Posterior vena cava (tissue), 2 donors: ENCODE measurements at regions not wholly inside any gene's neighbourhood (a gene's known extent, or its start where the extent isn't known, plus 50 kb on each side); places are given as distances from the start of the nearest gene placed in this dataset.

Experiments
- DNase-seq: peaks from one replicate; pipeline ENCODE4 v3.0.0-alpha.2; 2020; ENCODE audit warnings: low spot score
- intact Hi-C, 2 donors: fragments of 100-400 bp; cut with DNase I; formaldehyde crosslinking; loops; one replicate each; pipeline versions ENCODE4 v1.14.1 to v1.14.2; 2022 to 2023
- microRNA-seq, 2 donors: library from miRNA; unstranded; fragments of <30 nt; microRNA quantifications; one replicate each; pipeline ENCODE4 v1.2.0, GENCODE V29; 2020 to 2021; ENCODE audit warnings: borderline microRNAs expressed in 2 of 2
- donor health status: DM: yes; HTN: yes; CAD: no.
- donor health status: DM: yes; HTN: yes; CAD: no.

DNA sequence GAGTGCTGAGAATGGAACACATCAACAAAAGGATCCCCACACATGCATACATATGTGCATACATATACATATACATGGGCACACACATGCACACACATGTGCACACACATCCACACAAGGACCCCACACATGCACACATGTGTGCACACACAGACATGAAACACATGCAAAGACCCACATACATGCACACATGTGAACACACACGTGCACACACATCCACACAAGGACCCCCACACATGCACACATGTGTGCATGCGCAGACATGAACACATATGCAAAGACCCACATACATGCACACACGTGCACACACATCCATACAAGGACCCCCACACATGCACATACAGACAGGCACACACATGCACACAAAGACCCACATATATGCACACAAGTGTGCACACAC is 104.4 kb upstream of the ADARB2 start:
- no peak for DNase-seq
- intact Hi-C loops: no loop called here

DNA sequence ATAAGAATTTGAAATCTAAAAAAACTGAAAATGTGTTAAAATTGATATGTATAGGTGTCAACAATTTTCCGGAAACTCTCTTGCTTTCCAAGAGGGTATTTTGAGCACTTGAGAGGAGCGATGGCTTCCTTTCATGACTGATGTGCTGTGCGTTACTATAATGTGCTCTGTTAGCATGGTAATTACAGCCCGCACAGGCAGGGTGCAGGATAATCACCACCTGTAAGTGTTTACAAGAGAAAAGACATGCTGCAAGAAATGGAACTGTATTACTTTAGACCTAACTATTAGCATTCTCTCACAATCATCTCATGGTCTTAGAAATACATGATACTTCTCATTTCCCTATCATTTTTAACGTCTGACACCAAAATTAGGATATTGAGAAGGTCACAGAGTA is 92.4 kb upstream of the ADARB2 start:
- intact Hi-C loops: no loop called here
- no peak for DNase-seq

DNA sequence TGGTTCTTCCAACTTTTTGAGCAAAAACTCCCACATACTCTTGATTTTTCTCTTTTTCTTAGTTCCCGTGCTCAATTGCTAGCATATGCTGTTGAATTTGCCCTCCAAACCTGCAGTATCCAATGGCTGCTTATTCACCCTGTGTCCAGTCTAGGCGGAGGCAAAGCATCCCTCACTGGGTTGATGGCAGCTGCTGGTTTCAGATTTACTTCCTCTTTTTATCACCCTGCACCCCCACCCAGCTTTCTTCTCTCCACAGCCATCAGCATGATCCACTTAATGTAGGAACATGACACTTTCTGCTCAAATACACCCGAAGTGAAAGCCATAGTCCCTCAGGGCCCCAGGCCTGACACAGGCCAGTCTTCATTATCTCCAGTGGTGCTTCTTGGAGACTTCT is 87.6 kb upstream of the ADARB2 start:
- intact Hi-C loops: no loop called here
- no peak for DNase-seq

DNA sequence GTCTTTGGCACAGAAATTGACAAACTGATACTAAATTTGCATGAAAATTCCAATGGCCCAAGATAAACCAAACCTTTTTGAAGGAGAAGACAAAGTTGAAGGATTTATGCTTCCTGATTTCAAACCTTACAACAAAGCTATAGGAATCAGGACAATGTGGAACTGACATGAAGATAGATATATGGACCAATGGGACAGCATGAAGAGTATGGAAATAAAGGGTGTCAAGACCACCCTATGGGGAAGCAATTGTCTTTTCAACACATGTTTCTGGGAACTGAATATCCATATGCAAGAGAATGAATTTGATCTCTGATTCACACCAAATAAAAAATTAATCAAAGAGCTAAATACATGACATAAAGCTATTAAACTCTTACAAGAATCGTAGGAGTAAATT is 77.2 kb upstream of the ADARB2 start:
- DNase-seq: no peak
- intact Hi-C loops: no loop called here

DNA sequence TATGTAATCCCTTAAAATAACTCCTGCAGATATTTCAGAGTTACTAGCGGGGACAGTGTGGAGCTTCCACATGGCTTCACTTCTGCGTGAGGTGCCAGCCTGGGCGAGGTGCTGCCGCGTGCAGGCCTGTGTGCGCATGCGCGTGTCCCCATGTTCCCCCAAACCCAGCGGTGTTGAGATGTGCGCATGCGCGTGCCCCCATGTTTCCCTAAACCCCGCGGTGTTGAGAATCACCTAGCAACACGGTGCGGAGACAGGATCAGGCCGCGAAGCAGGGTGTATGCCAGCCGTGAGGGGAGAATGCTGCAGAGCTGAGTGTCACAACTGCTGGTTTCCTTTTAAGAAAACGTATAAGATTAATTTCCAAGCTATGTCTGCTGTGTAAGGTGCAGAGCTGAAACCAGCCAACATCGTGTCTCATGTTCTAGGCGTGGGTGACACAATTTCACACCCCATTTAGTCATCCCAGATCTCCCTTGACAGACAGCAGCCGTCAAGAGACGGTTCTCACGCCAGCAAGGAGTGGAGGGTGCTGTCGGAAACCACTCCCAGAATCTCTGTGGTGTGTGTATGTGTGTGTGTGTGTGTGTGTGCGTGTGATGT is 71.9 kb upstream of the ADARB2 start:
- no peak for DNase-seq
- intact Hi-C loops: no loop called here

DNA sequence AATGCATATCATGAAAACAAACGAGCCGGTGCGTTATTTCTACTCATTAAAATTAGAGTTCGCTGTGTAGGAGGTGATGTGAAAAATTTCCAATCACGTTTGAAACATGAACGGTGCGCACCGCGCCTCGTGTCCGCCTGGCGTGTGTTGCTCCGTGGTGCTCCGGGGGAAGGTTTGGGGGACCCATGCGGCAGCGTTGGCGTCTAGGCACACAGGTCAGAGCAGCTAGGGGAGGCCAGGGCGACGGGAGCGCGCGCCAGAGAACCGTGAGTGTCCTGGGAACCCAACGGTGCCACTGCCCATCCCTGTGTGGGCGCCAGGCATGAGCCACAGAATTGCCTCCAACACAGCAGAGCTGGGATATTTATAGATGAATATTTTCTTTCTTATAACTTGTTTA is 70.6 kb upstream of the ADARB2 start:
- intact Hi-C loops: no loop called here
- DNase-seq: no peak

DNA sequence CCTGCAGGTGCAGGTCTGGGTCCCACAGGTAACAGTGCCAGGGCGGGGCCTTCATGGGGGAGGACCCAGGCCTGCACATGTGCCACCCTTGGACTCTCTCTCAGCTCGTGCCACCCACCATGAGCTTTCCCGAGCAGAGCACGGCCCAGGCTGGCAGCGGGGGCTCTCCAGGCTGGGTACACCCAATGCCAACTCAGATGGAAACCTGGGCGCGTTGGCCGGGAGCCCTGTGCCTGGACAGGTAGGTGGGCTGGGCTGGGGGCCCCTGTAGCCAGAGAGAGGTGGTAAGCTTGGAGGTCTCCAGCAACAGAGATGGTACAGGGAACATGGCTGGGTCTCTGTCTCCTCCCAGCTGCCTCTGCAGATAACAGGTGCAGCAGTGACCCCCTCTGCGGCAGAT is 69.9 kb upstream of the ADARB2 start:
- intact Hi-C loops: no loop called here

DNA sequence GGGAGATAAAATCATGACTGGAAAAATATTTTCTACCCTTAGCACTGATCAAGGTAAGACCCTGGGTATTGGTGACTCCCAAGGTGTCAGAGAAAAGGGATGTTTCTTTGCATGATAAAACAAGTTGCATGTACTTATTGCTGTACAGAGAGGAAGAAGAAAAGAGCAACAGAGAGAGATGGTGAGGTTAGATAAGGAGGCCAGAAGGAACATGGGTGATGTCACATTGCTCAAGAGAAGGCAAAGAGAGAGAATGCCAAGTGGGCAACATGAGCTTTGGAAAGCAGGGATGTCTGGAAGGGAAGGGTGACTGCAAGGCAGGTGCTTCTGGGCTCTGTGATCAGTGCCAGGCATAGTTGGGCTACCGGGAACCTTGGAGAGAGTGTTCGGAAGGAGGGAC is 65.1 kb upstream of the ADARB2 start:
- no peak for DNase-seq
- intact Hi-C loops: no loop called here

More for the DNA sequence above, 69.9 kb upstream of the ADARB2 start:
- no peak for DNase-seq

DNA sequence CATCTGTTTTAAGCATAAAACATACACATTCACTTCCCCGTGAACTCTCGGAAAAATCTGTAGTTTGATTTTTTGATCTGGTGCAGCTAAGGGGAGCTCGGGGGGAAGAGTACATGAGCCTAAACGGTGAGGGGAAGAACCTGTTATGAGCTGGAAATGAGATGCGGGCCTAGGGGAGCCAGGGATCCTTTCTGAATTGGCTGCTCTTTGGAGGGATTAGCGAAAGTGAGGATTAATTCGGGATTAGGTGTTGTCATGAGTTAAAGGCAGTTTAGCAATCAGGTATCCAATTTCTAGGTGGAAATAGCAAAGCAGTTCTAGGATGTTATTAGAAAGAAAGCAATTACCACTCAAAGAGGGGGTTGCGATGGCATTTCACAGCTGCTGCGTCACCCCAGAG is 51.1 kb upstream of the ADARB2 start:
- intact Hi-C loops: no loop called here
- DNase-seq: no peak

Small RNAs in the stretch of these regions (microRNA-seq; reads per million reads assigned to microRNA genes)
- gene MIR6072: 0 to 0.26 reads per million in 2 donors
